ENCODE measurements at regions not wholly inside any gene's neighbourhood (a gene's known extent, or its start where the extent isn't known, plus 50 kb on each side); places are given as distances from the start of the nearest gene placed in this dataset.
A peak's percentile ranks its signal among the peaks of the same experiment; 100 is the strongest.

DNA sequence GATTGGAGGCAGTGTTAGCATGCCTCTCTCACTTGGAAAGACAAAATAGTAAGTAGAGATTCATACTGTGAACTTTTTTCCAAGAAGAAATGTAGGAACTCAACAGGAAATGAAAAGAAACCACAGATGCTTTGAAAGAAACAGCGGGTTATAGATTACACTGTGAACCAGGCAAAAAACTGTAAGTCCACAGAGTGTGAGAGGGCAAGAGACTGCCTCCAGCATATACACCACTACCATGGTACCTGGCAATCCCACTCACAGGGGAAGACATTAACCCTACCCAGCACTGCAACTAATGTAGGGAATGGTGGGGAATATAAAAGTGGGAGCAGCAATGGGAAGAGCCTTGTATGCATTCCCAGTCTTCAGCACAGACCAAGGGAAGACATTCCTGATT is 150.6 kb upstream of the GALNT5 start (continued):
- TF ChIP-seq, protein P1, sequence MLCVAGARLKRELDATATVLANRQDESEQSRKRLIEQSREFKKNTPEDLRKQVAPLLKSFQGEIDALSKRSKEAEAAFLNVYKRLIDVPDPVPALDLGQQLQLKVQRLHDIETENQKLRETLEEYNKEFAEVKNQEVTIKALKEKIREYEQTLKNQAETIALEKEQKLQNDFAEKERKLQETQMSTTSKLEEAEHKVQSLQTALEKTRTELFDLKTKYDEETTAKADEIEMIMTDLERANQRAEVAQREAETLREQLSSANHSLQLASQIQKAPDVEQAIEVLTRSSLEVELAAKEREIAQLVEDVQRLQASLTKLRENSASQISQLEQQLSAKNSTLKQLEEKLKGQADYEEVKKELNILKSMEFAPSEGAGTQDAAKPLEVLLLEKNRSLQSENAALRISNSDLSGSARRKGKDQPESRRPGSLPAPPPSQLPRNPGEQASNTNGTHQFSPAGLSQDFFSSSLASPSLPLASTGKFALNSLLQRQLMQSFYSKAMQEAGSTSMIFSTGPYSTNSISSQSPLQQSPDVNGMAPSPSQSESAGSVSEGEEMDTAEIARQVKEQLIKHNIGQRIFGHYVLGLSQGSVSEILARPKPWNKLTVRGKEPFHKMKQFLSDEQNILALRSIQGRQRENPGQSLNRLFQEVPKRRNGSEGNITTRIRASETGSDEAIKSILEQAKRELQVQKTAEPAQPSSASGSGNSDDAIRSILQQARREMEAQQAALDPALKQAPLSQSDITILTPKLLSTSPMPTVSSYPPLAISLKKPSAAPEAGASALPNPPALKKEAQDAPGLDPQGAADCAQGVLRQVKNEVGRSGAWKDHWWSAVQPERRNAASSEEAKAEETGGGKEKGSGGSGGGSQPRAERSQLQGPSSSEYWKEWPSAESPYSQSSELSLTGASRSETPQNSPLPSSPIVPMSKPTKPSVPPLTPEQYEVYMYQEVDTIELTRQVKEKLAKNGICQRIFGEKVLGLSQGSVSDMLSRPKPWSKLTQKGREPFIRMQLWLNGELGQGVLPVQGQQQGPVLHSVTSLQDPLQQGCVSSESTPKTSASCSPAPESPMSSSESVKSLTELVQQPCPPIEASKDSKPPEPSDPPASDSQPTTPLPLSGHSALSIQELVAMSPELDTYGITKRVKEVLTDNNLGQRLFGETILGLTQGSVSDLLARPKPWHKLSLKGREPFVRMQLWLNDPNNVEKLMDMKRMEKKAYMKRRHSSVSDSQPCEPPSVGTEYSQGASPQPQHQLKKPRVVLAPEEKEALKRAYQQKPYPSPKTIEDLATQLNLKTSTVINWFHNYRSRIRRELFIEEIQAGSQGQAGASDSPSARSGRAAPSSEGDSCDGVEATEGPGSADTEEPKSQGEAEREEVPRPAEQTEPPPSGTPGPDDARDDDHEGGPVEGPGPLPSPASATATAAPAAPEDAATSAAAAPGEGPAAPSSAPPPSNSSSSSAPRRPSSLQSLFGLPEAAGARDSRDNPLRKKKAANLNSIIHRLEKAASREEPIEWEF (IDR thresholded peaks at IDR 0.05; ENCODE audit: insufficient replicate concordance, low read depth, low read length), result no peak
- TF ChIP-seq SUZ12 (IDR thresholded peaks at IDR 0.05; ENCODE audit: unreplicated experiment) (no peak), CHD4 (IDR thresholded peaks at IDR 0.05) (no peak), RAD21 (IDR thresholded peaks at IDR 0.05; ENCODE audit: insufficient read depth, low read depth, low read length) (no peak), SMAD5 (IDR thresholded peaks at IDR 0.05; ENCODE audit: low read depth) (no peak), PML (IDR thresholded peaks at IDR 0.05; ENCODE audit: low read length) (no peak)
- TF ChIP-seq, protein P2, sequence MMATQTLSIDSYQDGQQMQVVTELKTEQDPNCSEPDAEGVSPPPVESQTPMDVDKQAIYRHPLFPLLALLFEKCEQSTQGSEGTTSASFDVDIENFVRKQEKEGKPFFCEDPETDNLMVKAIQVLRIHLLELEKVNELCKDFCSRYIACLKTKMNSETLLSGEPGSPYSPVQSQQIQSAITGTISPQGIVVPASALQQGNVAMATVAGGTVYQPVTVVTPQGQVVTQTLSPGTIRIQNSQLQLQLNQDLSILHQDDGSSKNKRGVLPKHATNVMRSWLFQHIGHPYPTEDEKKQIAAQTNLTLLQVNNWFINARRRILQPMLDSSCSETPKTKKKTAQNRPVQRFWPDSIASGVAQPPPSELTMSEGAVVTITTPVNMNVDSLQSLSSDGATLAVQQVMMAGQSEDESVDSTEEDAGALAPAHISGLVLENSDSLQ (IDR thresholded peaks at IDR 0.05), result no peak

DNA sequence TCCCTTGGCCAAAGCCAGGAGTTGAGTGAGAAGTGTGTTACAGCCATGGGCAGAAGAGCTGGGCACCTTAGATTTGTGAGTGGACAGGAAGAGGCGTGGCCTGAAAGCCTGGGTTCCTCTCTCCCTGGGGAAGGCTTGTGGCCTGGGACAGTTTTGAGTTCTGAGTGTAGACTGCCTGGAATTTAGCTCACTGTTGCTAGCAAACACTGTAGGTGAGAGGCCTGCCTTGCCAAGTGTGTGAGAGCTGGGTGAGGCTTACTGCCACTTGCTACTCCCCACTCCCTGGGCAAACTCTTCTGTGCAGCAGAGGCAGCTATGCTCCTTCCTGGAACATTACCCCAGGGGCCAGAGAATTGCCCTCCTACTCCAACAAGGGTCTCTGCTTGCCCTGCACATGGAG is 150.0 kb upstream of the GALNT5 start:
- no peak for FAIRE-seq
- 0% methylated on average over 1 of the region's 1 CpG for WGBS (ENCODE audit: insufficient coverage, insufficient replicate concordance, low lambda C conversion rate, missing lambda C conversion rate)
- in situ Hi-C loops (cut with MboI), result no loop called here

More for the DNA sequence above, 150.0 kb upstream of the GALNT5 start:
- H3K36me3 ChIP-seq (ENCODE audit: control insufficient read depth in 2 of 2, insufficient read depth in 2 of 2, low read length in 1 of 2), result no peaks in the 10 kb centered on the region
- no peaks in the 10 kb centered on the region for H3K4me1 ChIP-seq (ENCODE audit: control insufficient read depth, insufficient read depth, low read length)
- H4K20me1 ChIP-seq (ENCODE audit: control insufficient read depth, insufficient read depth), result no peaks in the 10 kb centered on the region
- ChIA-PET CTCF (no interaction called here), SMC1A (ENCODE audit: uncharacterized antibody, unreplicated experiment) (no interaction called here), POLR2A (interaction anchor here (1.1 kb wide), 1 partner anchor 9 kb away, joined by 3 read pairs; no protein-coding TSS in a partner anchor), RAD21 (ENCODE audit: unreplicated experiment) (no interaction called here)
- no peak overlapping the region for H2AFZ ChIP-seq (ENCODE audit: control insufficient read depth, low read depth, low read length)
- H3K4me2 ChIP-seq (ENCODE audit: control insufficient read depth, insufficient read depth), result no peak overlapping the region
- no peaks in the 10 kb centered on the region for H3K27me3 ChIP-seq (replicated peaks in 1 of 2; ENCODE audit: control insufficient read depth in 2 of 2, insufficient read depth in 2 of 2, low read length in 1 of 2)
- no peaks in the 10 kb centered on the region for H3K79me2 ChIP-seq (ENCODE audit: control insufficient read depth, insufficient read depth, low read length)
- no peak overlapping the region for H3K27ac ChIP-seq (ENCODE audit: control insufficient read depth, insufficient read depth)
- BruUV-seq (replicated peaks), result no TSS peak
- H3K9ac ChIP-seq (ENCODE audit: control insufficient read depth, insufficient read depth, low read length), result no peak overlapping the region
- intact Hi-C loops (cut with micrococcal nuclease; ENCODE audit: unreplicated experiment), result no loop called here
- DNase-seq (ENCODE audit: low read depth, low spot score) (no peak), ATAC-seq (peak; percentile 37; the same call in 2 of the 3 replicates)
- no peaks in the 10 kb centered on the region for H3K9me3 ChIP-seq (replicated peaks; ENCODE audit: control insufficient read depth, insufficient read depth, low read length)
- TF ChIP-seq, protein P3, sequence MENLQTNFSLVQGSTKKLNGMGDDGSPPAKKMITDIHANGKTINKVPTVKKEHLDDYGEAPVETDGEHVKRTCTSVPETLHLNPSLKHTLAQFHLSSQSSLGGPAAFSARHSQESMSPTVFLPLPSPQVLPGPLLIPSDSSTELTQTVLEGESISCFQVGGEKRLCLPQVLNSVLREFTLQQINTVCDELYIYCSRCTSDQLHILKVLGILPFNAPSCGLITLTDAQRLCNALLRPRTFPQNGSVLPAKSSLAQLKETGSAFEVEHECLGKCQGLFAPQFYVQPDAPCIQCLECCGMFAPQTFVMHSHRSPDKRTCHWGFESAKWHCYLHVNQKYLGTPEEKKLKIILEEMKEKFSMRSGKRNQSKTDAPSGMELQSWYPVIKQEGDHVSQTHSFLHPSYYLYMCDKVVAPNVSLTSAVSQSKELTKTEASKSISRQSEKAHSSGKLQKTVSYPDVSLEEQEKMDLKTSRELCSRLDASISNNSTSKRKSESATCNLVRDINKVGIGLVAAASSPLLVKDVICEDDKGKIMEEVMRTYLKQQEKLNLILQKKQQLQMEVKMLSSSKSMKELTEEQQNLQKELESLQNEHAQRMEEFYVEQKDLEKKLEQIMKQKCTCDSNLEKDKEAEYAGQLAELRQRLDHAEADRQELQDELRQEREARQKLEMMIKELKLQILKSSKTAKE (IDR thresholded peaks at IDR 0.05; ENCODE audit: low read depth, poor library complexity, severe bottlenecking), result no peak
- TF ChIP-seq TBL1XR1 (IDR thresholded peaks at IDR 0.05; ENCODE audit: low read depth, low read length), result no peak
- no peak for TF ChIP-seq FOXK2 (IDR thresholded peaks at IDR 0.05)
- TF ChIP-seq GABPA (IDR thresholded peaks at IDR 0.05; ENCODE audit: low read depth), result no peak
- H3K4me3 ChIP-seq, result no peak overlapping the region
